SK-N-SH (cell line): ENCODE measurements at regions not wholly inside any gene's neighbourhood (a gene's known extent, or its start where the extent isn't known, plus 50 kb on each side); places are given as distances from the start of the nearest gene placed in this dataset.

ENCODE experiments used
- CTCF ChIA-PET: fragments of 300-600, 350-600 bp; formaldehyde crosslinking; extraction: SDS; loops from one replicate; lab custom pipeline; 2021; lab: Yijun Ruan, JAX
- POLR2A ChIA-PET: fragments of 350-600 bp; sonication (Branson Sonifier 250); formaldehyde crosslinking; extraction: SDS; loops from one replicate; lab custom pipeline; 2020; ENCODE audit warnings: antibody characterized with exemption, inconsistent platforms; lab: Yijun Ruan, JAX
- DNase-seq: peaks from one replicate; pipeline ENCODE4 v3.0.0; 2012
- H2AFZ ChIP-seq: fragments of 200-600 bp; sonication (generic); 2 replicates; pipeline ENCODE4 v1.8.1; 2016; ENCODE audit warnings: antibody characterized with exemption, mild to moderate bottlenecking, low read depth
- H3F3A ChIP-seq: fragments of 200-600 bp; sonication (generic); replicated peaks from 2 replicates; pipeline ENCODE3; 2016; ENCODE audit warnings: antibody characterized with exemption, mild to moderate bottlenecking; ENCODE audit not compliant: insufficient read depth
- H3K27ac ChIP-seq, 2 experiments: fragments of 200-500 bp in 1 of 2; fragments of 200-600 bp in 1 of 2; sonication (Bioruptor generic) in 1 of 2; sonication (generic), shearing (Covaris generic) in 1 of 2; 2 replicates each; pipeline versions ENCODE4 v1.5.1 to v1.6.1; 2014 to 2016; ENCODE audit warnings: low read depth in 2 of 2, inconsistent platforms in 1 of 2, low read length in 1 of 2, mild to moderate bottlenecking in 1 of 2, mixed read lengths in 1 of 2
- H3K27me3 ChIP-seq: fragments of 200-600 bp; sonication (generic), shearing (Covaris generic); 2 replicates; pipeline ENCODE4 v1.6.1; 2016; ENCODE audit warnings: mixed run types; ENCODE audit not compliant: insufficient read depth
- H3K36me3 ChIP-seq, 2 experiments: fragments of 200-500 bp in 1 of 2; fragments of 200-600 bp in 1 of 2; sonication (Bioruptor generic) in 1 of 2; sonication (generic) in 1 of 2; replicated peaks in 1 of 2; 2 replicates each; pipeline versions ENCODE3 to v1.5.1; 2014 to 2016; ENCODE audit warnings: low read length in 1 of 2, mild to moderate bottlenecking in 1 of 2; ENCODE audit not compliant: insufficient read depth in 2 of 2, control insufficient read depth in 1 of 2
- H3K4me1 ChIP-seq, 2 experiments: fragments of 200-500 bp in 1 of 2; fragments of 200-600 bp in 1 of 2; sonication (Bioruptor generic) in 1 of 2; sonication (generic), shearing (Covaris generic) in 1 of 2; 2 replicates each; pipeline versions ENCODE4 v1.5.1 to v1.6.1; 2014 to 2016; ENCODE audit warnings: low read depth in 1 of 2, low read length in 1 of 2, mixed run types in 1 of 2; ENCODE audit not compliant: insufficient read depth in 2 of 2, control insufficient read depth in 1 of 2
- H3K4me2 ChIP-seq: fragments of 200-600 bp; sonication (generic), shearing (Covaris generic); 2 replicates; pipeline ENCODE4 v1.6.1; 2017; ENCODE audit warnings: mixed run types
- H3K4me3 ChIP-seq, 2 experiments: fragments of 200-500 bp in 1 of 2; fragments of 200-600 bp in 1 of 2; sonication (Bioruptor generic) in 1 of 2; sonication (generic), shearing (Covaris generic) in 1 of 2; 2 replicates each; pipeline versions ENCODE4 v1.5.1 to v1.8.1; 2014 to 2016; ENCODE audit warnings: low read depth in 2 of 2, inconsistent platforms in 1 of 2, low read length in 1 of 2, mild to moderate bottlenecking in 1 of 2, mixed read lengths in 1 of 2, moderate library complexity in 1 of 2
- H3K79me2 ChIP-seq: fragments of 200-600 bp; sonication (generic); 2 replicates; pipeline ENCODE4 v1.8.1; 2017; ENCODE audit warnings: mild to moderate bottlenecking; ENCODE audit not compliant: insufficient read depth
- H3K9ac ChIP-seq: fragments of 200-600 bp; sonication (generic); 2 replicates; pipeline ENCODE4 v1.6.1; 2017; ENCODE audit warnings: mixed run types
- H3K9me2 ChIP-seq: fragments of 200-600 bp; sonication (generic); 2 replicates; pipeline ENCODE4 v1.6.1; 2017; ENCODE audit warnings: mixed run types
- H3K9me3 ChIP-seq: fragments of 200-600 bp; sonication (generic); 2 replicates; pipeline ENCODE4 v1.6.1; 2017; ENCODE audit warnings: mixed run types, mild to moderate bottlenecking, moderate library complexity
- H4K20me1 ChIP-seq: fragments of 200-600 bp; sonication (generic); 2 replicates; pipeline ENCODE4 v1.6.1; 2017; ENCODE audit warnings: mild to moderate bottlenecking, mixed run types; ENCODE audit not compliant: insufficient read depth
- ELF1 ChIP-seq: IDR thresholded peaks from 2 replicates; pipeline ENCODE4 v1.4.0; 2012
- MEF2A ChIP-seq: IDR thresholded peaks from 2 replicates; pipeline ENCODE4 v1.4.0; 2012; ENCODE audit warnings: low read depth, borderline replicate concordance
- NFIC ChIP-seq: IDR thresholded peaks from 2 replicates; pipeline ENCODE4 v1.4.0; 2012; ENCODE audit warnings: borderline replicate concordance
- NRF1 ChIP-seq: IDR thresholded peaks from 2 replicates; pipeline ENCODE4 v1.6.1; 2012; ENCODE audit warnings: low read depth, mild to moderate bottlenecking, low read length
- POLR2AphosphoS5 ChIP-seq: IDR thresholded peaks from 2 replicates; pipeline ENCODE4 v1.6.1; 2012; ENCODE audit warnings: low read depth, low read length
- RAD21 ChIP-seq: IDR thresholded peaks from 2 replicates; pipeline ENCODE4 v1.6.1; 2012; ENCODE audit warnings: mild to moderate bottlenecking, low read length
- RFX5 ChIP-seq: IDR thresholded peaks from 2 replicates; pipeline ENCODE4 v1.6.1; 2012; ENCODE audit warnings: mild to moderate bottlenecking, improper control_type of control experiment, low read length
- SMC3 ChIP-seq: IDR thresholded peaks from 2 replicates; pipeline ENCODE4 v1.6.1; 2012; ENCODE audit warnings: low read depth, low read length, improper control_type of control experiment
- TAF1 ChIP-seq: IDR thresholded peaks from 2 replicates; pipeline ENCODE4 v1.6.1; 2012; ENCODE audit warnings: low read depth, mild to moderate bottlenecking, low read length, moderate library complexity, borderline replicate concordance
- TEAD4 ChIP-seq: IDR thresholded peaks from 2 replicates; pipeline ENCODE4 v1.4.0; 2012; ENCODE audit warnings: mild to moderate bottlenecking, borderline replicate concordance; ENCODE audit not compliant: insufficient read depth
- YY1 ChIP-seq: IDR thresholded peaks from 2 replicates; pipeline ENCODE4 v1.4.0; 2012; ENCODE audit warnings: low read depth, mild to moderate bottlenecking
- TF ChIP-seq, protein P1 (sequence below): IDR thresholded peaks from 2 replicates; pipeline ENCODE4 v1.4.0; 2012; ENCODE audit warnings: low read depth, borderline replicate concordance
- TF ChIP-seq, protein P2 (sequence below): IDR thresholded peaks from 2 replicates; pipeline ENCODE4 v1.6.1; 2012; ENCODE audit warnings: mild to moderate bottlenecking, low read depth, low read length, moderate library complexity
- TF ChIP-seq, protein P3 (sequence below): fragments of 150-350 bp; IDR thresholded peaks from 2 replicates; pipeline ENCODE4 v1.6.1; 2016; ENCODE audit warnings: mild to moderate bottlenecking, low read depth, low read length
- TF ChIP-seq, protein P4 (sequence below): fragments of 200-600 bp; sonication (generic); IDR thresholded peaks from 2 replicates; pipeline ENCODE4 v1.6.1; 2017; ENCODE audit warnings: antibody characterized with exemption, mild to moderate bottlenecking, moderate library complexity

DNA sequence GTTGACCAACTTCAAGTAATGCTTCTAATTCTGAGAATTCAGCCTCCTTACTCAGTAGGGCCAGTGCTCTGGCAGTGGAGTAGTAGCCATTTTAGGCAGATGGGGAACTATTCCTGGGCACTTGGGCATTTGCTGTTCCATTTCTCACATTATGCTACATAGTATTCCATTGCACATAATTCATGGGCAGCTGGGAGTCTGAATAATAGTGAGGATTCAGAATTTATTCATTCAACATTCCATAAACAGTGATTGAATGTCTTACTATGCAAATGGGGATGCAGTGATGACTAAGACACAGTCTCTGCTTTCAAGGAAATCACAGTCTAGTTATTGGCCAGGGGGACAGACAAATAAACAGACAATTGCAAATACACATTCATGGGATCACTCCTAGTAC is 301.0 kb upstream of the KCNN2 start:
- no peaks in the 10 kb centered on the region for H3K9me3 ChIP-seq
- no peak overlapping the region for H3K4me2 ChIP-seq
- H3K27ac ChIP-seq = no peak overlapping the region
- 0 out of 2 replicates have a peak, but pooled peaks cover 13% of the 10 kb centered on the region for H3K27me3 ChIP-seq
- TF ChIP-seq, protein P1, sequence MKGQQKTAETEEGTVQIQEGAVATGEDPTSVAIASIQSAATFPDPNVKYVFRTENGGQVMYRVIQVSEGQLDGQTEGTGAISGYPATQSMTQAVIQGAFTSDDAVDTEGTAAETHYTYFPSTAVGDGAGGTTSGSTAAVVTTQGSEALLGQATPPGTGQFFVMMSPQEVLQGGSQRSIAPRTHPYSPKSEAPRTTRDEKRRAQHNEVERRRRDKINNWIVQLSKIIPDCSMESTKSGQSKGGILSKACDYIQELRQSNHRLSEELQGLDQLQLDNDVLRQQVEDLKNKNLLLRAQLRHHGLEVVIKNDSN = no peak
- TF ChIP-seq TAF1 (no peak), POLR2AphosphoS5 (no peak), NFIC (no peak), TEAD4 (no peak), MEF2A (no peak), YY1 (no peak), ELF1 (no peak), RAD21 (no peak), SMC3 (no peak), NRF1 (no peak), RFX5 (no peak)
- TF ChIP-seq, protein P2, sequence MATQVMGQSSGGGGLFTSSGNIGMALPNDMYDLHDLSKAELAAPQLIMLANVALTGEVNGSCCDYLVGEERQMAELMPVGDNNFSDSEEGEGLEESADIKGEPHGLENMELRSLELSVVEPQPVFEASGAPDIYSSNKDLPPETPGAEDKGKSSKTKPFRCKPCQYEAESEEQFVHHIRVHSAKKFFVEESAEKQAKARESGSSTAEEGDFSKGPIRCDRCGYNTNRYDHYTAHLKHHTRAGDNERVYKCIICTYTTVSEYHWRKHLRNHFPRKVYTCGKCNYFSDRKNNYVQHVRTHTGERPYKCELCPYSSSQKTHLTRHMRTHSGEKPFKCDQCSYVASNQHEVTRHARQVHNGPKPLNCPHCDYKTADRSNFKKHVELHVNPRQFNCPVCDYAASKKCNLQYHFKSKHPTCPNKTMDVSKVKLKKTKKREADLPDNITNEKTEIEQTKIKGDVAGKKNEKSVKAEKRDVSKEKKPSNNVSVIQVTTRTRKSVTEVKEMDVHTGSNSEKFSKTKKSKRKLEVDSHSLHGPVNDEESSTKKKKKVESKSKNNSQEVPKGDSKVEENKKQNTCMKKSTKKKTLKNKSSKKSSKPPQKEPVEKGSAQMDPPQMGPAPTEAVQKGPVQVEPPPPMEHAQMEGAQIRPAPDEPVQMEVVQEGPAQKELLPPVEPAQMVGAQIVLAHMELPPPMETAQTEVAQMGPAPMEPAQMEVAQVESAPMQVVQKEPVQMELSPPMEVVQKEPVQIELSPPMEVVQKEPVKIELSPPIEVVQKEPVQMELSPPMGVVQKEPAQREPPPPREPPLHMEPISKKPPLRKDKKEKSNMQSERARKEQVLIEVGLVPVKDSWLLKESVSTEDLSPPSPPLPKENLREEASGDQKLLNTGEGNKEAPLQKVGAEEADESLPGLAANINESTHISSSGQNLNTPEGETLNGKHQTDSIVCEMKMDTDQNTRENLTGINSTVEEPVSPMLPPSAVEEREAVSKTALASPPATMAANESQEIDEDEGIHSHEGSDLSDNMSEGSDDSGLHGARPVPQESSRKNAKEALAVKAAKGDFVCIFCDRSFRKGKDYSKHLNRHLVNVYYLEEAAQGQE = no peak
- TF ChIP-seq, protein P3, sequence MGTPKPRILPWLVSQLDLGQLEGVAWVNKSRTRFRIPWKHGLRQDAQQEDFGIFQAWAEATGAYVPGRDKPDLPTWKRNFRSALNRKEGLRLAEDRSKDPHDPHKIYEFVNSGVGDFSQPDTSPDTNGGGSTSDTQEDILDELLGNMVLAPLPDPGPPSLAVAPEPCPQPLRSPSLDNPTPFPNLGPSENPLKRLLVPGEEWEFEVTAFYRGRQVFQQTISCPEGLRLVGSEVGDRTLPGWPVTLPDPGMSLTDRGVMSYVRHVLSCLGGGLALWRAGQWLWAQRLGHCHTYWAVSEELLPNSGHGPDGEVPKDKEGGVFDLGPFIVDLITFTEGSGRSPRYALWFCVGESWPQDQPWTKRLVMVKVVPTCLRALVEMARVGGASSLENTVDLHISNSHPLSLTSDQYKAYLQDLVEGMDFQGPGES = no peak
- TF ChIP-seq, protein P4, sequence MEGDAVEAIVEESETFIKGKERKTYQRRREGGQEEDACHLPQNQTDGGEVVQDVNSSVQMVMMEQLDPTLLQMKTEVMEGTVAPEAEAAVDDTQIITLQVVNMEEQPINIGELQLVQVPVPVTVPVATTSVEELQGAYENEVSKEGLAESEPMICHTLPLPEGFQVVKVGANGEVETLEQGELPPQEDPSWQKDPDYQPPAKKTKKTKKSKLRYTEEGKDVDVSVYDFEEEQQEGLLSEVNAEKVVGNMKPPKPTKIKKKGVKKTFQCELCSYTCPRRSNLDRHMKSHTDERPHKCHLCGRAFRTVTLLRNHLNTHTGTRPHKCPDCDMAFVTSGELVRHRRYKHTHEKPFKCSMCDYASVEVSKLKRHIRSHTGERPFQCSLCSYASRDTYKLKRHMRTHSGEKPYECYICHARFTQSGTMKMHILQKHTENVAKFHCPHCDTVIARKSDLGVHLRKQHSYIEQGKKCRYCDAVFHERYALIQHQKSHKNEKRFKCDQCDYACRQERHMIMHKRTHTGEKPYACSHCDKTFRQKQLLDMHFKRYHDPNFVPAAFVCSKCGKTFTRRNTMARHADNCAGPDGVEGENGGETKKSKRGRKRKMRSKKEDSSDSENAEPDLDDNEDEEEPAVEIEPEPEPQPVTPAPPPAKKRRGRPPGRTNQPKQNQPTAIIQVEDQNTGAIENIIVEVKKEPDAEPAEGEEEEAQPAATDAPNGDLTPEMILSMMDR = no peak
- H3K4me1 ChIP-seq = no peaks in the 10 kb centered on the region
- no peaks in the 10 kb centered on the region for H3F3A ChIP-seq
- ChIA-PET CTCF (no interaction called here), POLR2A (no interaction called here)
- no peaks in the 10 kb centered on the region for H3K9me2 ChIP-seq
- no peak overlapping the region for H3K9ac ChIP-seq
- H4K20me1 ChIP-seq = no peaks in the 10 kb centered on the region
- no peaks in the 10 kb centered on the region for H3K79me2 ChIP-seq
- H3K4me3 ChIP-seq = no peak overlapping the region
- DNase-seq = no peak
- H3K36me3 ChIP-seq = no peaks in the 10 kb centered on the region
- no peak overlapping the region for H2AFZ ChIP-seq
